ENCODE measurements at regions not wholly inside any gene's neighbourhood (a gene's known extent, or its start where the extent isn't known, plus 50 kb on each side); places are given as distances from the start of the nearest gene placed in this dataset.

- DNase-seq (ENCODE audit: low read depth) (no peak), FAIRE-seq (no peak)
- Histone ChIP-seq H3K4me3 (ENCODE audit: low read depth, low read length) (no peak overlapping the region), H3K36me3 (ENCODE audit: control insufficient read depth, insufficient read depth, low read length) (no peaks in the 10 kb centered on the region), H3K27me3 (ENCODE audit: control insufficient read depth, insufficient read depth, low read length) (no peaks in the 10 kb centered on the region)
- TF ChIP-seq, protein P1, sequence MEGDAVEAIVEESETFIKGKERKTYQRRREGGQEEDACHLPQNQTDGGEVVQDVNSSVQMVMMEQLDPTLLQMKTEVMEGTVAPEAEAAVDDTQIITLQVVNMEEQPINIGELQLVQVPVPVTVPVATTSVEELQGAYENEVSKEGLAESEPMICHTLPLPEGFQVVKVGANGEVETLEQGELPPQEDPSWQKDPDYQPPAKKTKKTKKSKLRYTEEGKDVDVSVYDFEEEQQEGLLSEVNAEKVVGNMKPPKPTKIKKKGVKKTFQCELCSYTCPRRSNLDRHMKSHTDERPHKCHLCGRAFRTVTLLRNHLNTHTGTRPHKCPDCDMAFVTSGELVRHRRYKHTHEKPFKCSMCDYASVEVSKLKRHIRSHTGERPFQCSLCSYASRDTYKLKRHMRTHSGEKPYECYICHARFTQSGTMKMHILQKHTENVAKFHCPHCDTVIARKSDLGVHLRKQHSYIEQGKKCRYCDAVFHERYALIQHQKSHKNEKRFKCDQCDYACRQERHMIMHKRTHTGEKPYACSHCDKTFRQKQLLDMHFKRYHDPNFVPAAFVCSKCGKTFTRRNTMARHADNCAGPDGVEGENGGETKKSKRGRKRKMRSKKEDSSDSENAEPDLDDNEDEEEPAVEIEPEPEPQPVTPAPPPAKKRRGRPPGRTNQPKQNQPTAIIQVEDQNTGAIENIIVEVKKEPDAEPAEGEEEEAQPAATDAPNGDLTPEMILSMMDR (IDR thresholded peaks at IDR 0.05; ENCODE audit: insufficient read depth, low read length, severe bottlenecking): no peak
Measured at GRCh38 chr4:174116021-174116420, 167.4 kb downstream of the FBXO8 start.

DNA sequence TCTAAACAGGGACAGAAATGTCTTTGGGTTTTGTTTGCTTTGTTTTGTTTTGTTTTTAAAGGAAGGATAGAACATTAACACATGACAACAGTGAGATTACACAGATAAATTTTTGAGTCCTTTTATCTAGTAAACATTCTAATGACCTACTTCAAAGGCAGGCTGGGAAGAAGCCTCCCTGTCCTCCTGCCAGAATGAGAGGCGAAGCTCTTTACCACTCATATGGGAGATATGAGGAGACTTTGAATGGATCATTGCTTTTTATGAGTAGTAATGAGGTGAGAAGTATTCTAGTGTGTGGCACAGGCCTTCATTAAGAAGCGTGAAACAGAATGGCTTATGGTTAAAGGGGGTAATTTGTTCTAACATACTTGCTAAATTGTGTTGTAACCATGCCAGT, 172.0 kb downstream of the FBXO8 start:
- FAIRE-seq: no peak
- TF ChIP-seq, protein P1 (IDR thresholded peaks at IDR 0.05; ENCODE audit: insufficient read depth, low read length, severe bottlenecking): no peak
- no peak for DNase-seq (ENCODE audit: low read depth)
- Histone ChIP-seq H3K4me3 (ENCODE audit: low read depth, low read length) (no peak overlapping the region), H3K27me3 (ENCODE audit: control insufficient read depth, insufficient read depth, low read length) (no peaks in the 10 kb centered on the region), H3K36me3 (ENCODE audit: control insufficient read depth, insufficient read depth, low read length) (no peaks in the 10 kb centered on the region)

GRCh38 chr4:174110180-174110579, 173.3 kb downstream of the FBXO8 start:
- no peaks in the 10 kb centered on the region for H3K27me3 ChIP-seq (ENCODE audit: control insufficient read depth, insufficient read depth, low read length)
- DNase-seq (ENCODE audit: low read depth) (no peak), FAIRE-seq (no peak)
- no peak overlapping the region for H3K4me3 ChIP-seq (ENCODE audit: low read depth, low read length)
- TF ChIP-seq, protein P1 (IDR thresholded peaks at IDR 0.05; ENCODE audit: insufficient read depth, low read length, severe bottlenecking): no peak
- H3K36me3 ChIP-seq (ENCODE audit: control insufficient read depth, insufficient read depth, low read length): no peaks in the 10 kb centered on the region

DNA sequence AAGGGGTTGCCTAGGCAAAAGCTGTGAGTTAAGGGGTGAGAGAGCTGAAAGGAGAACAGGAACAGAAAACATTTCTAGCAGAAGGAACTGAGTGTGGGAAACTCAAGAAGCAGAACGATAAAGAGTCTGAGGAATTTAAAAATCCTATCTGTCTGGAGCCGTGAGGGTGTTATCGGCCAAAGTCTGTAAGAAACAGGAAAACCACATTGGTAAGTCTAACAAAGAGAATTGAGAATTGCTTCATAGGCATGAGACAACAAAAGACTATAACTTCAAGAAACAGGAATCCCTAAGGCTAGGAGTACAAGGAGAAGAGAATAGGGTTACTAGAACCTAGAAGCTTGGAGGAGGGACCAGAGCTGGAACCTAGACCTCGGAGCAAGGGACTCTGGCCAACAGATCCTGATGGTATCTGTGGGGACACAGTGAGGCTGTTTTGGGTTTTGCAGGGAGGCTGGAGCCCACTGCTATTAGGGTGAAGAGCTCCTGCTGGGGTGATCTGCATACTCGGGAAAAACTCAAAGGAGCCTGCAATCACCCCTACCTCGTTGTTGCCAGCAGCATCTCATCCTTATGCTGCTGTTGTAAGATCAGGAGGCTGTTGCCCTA, 175.6 kb downstream of the FBXO8 start:
- FAIRE-seq (no peak), DNase-seq (ENCODE audit: low read depth) (no peak)
- Histone ChIP-seq H3K36me3 (ENCODE audit: control insufficient read depth, insufficient read depth, low read length) (no peaks in the 10 kb centered on the region), H3K4me3 (ENCODE audit: low read depth, low read length) (no peak overlapping the region), H3K27me3 (ENCODE audit: control insufficient read depth, insufficient read depth, low read length) (no peaks in the 10 kb centered on the region)
- TF ChIP-seq, protein P1 (IDR thresholded peaks at IDR 0.05; ENCODE audit: insufficient read depth, low read length, severe bottlenecking): no peak

- no peak for FAIRE-seq
- no peaks in the 10 kb centered on the region for H3K27me3 ChIP-seq (ENCODE audit: control insufficient read depth, insufficient read depth, low read length)
Measured at GRCh38 chr4:174105202-174105601, 178.3 kb downstream of the FBXO8 start.

More at GRCh38 chr4:174105202-174105601, 178.3 kb downstream of the FBXO8 start:
- TF ChIP-seq, protein P1 (IDR thresholded peaks at IDR 0.05; ENCODE audit: insufficient read depth, low read length, severe bottlenecking): no peak
- no peak for DNase-seq (ENCODE audit: low read depth)
- no peaks in the 10 kb centered on the region for H3K36me3 ChIP-seq (ENCODE audit: control insufficient read depth, insufficient read depth, low read length)
- no peak overlapping the region for H3K4me3 ChIP-seq (ENCODE audit: low read depth, low read length)

All from bronchial epithelial cell (primary cell).